A673 (cell line): ENCODE measurements at regions not wholly inside any gene's neighbourhood (a gene's known extent, or its start where the extent isn't known, plus 50 kb on each side); places are given as distances from the start of the nearest gene placed in this dataset.

ENCODE experiments used
- EZH2 ChIP-seq: fragments of 200-600 bp; sonication (generic); IDR thresholded peaks from 2 replicates; pipeline ENCODE4 v1.6.1; 2017; ENCODE audit warnings: borderline replicate concordance, low read depth, mild to moderate bottlenecking, mixed read lengths, antibody characterized with exemption, low read length; ENCODE audit not compliant: poor library complexity, severe bottlenecking
- TF ChIP-seq, protein P1 (sequence below): fragments of 300-800, 200-600 bp; sonication (generic); conservative IDR thresholded peaks from 2 replicates; pipeline ENCODE4 v1.5.1; 2017; ENCODE audit warnings: low read depth, mild to moderate bottlenecking, antibody characterized with exemption, low read length, moderate library complexity, mixed read lengths

DNA sequence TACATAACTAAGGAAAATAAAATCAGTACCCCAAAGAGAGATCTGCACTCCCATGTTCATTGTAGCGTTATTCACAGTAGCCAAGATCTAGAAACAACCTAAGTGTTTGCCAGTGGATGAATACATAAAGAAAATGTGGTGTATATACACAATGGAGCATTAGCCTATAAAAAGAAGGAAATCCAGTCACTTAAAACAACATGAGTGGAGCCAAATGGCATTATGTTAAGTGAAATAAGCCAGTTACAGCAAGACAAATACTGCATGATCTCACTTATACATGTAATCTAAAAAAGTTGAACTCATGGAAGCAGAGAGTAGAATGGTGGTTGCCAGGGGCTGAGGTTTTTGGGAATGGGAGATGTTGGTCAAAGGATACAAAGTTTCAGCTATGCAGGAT is 508.3 kb upstream of the B3GALT2 start:
- TF ChIP-seq, protein P1, sequence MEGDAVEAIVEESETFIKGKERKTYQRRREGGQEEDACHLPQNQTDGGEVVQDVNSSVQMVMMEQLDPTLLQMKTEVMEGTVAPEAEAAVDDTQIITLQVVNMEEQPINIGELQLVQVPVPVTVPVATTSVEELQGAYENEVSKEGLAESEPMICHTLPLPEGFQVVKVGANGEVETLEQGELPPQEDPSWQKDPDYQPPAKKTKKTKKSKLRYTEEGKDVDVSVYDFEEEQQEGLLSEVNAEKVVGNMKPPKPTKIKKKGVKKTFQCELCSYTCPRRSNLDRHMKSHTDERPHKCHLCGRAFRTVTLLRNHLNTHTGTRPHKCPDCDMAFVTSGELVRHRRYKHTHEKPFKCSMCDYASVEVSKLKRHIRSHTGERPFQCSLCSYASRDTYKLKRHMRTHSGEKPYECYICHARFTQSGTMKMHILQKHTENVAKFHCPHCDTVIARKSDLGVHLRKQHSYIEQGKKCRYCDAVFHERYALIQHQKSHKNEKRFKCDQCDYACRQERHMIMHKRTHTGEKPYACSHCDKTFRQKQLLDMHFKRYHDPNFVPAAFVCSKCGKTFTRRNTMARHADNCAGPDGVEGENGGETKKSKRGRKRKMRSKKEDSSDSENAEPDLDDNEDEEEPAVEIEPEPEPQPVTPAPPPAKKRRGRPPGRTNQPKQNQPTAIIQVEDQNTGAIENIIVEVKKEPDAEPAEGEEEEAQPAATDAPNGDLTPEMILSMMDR = no peak
- TF ChIP-seq EZH2 = no peak
